H1 (cell line): ENCODE measurements at regions not wholly inside any gene's neighbourhood (a gene's known extent, or its start where the extent isn't known, plus 50 kb on each side); places are given as distances from the start of the nearest gene placed in this dataset.

Experiments
- CTCF ChIA-PET: fragments of 300-600 bp; sonication (Branson Sonifier 250); formaldehyde crosslinking; loops from one replicate; lab custom pipeline; 2021; ENCODE audit not compliant: partially characterized antibody; lab: Charles Lee
- POLR2A ChIA-PET: fragments of 300-600 bp; sonication (Branson Sonifier 250); formaldehyde crosslinking; loops from one replicate; lab custom pipeline; 2021; ENCODE audit warnings: inconsistent platforms; ENCODE audit not compliant: partially characterized antibody; lab: Charles Lee
- DNase-seq, 2 experiments: peaks; one replicate each; pipeline versions ENCODE4 v3.0.0 to v3.0.0-alpha.2; 2010 to 2022; ENCODE audit warnings: low spot score in 2 of 2, low read depth in 1 of 2, mixed read lengths in 1 of 2
- FAIRE-seq: peaks from 2 replicates; lab custom pipeline; 2011; peaks lifted over from hg19 to GRCh38; lab: Jason Lieb, UNC
- H2AFZ ChIP-seq: 2 replicates; pipeline ENCODE4 v1.8.1; 2012; ENCODE audit warnings: low read length, inconsistent platforms
- H2AK5ac ChIP-seq: 2 replicates; pipeline ENCODE4 v1.6.1; 2013; ENCODE audit warnings: low read depth, low read length
- H2BK120ac ChIP-seq: replicated peaks from 2 replicates; pipeline ENCODE3; 2013; ENCODE audit warnings: low read depth, low read length, inconsistent platforms
- H2BK12ac ChIP-seq: 2 replicates; pipeline ENCODE4 v1.6.1; 2013; ENCODE audit warnings: low read depth, low read length
- H2BK15ac ChIP-seq: 2 replicates; pipeline ENCODE4 v1.6.1; 2013; ENCODE audit warnings: low read length
- H2BK20ac ChIP-seq: 2 replicates; pipeline ENCODE4 v1.6.1; 2013; ENCODE audit warnings: low read length
- H2BK5ac ChIP-seq: 2 replicates; pipeline ENCODE4 v1.6.1; 2013; ENCODE audit warnings: low read depth, low read length
- H3K14ac ChIP-seq: 2 replicates; pipeline ENCODE4 v1.6.1; 2013; ENCODE audit warnings: inconsistent platforms; ENCODE audit not compliant: insufficient read length
- H3K18ac ChIP-seq: 2 replicates; pipeline ENCODE4 v1.6.1; 2013; ENCODE audit warnings: low read length; ENCODE audit errors: extremely low read depth
- H3K23ac ChIP-seq: 2 replicates; pipeline ENCODE4 v1.6.1; 2013; ENCODE audit warnings: inconsistent platforms; ENCODE audit not compliant: insufficient read length
- H3K23me2 ChIP-seq: 2 replicates; pipeline ENCODE4 v1.6.1; 2013; ENCODE audit warnings: low read depth, low read length
- H3K27ac ChIP-seq: 2 replicates; pipeline ENCODE4 v1.6.1; 2011; ENCODE audit warnings: low read depth, low read length, inconsistent platforms
- H3K27me3 ChIP-seq, 4 experiments: replicated peaks in 1 of 4; 1 replicate in 1 of 4; 2 replicates in 3 of 4; pipeline versions ENCODE4 v1.6.1 to v1.8.1; 2011 to 2013; ENCODE audit warnings: low read length in 3 of 4, mild to moderate bottlenecking in 3 of 4, inconsistent platforms in 2 of 4, mixed read lengths in 2 of 4, moderate library complexity in 1 of 4; ENCODE audit not compliant: control insufficient read depth in 3 of 4, insufficient read depth in 3 of 4; ENCODE audit errors: extremely low read depth in 1 of 4
- H3K36me3 ChIP-seq, 4 experiments: 2 replicates each; pipeline versions ENCODE4 v1.6.1 to v1.8.1; 2011 to 2013; ENCODE audit warnings: mild to moderate bottlenecking in 4 of 4, low read length in 3 of 4, moderate library complexity in 2 of 4, control low read depth in 1 of 4, inconsistent platforms in 1 of 4; ENCODE audit not compliant: insufficient read depth in 4 of 4, control insufficient read depth in 2 of 4
- H3K4ac ChIP-seq: replicated peaks from 2 replicates; pipeline ENCODE3; 2013; ENCODE audit warnings: low read length, low read depth, mixed read lengths, inconsistent platforms; ENCODE audit not compliant: insufficient read length
- H3K4me1 ChIP-seq, 4 experiments: replicated peaks in 1 of 4; 1 replicate in 1 of 4; 2 replicates in 3 of 4; pipeline versions ENCODE4 v1.6.1 to v1.8.1; 2011 to 2013; ENCODE audit warnings: low read length in 3 of 4, inconsistent platforms in 2 of 4, mixed read lengths in 1 of 4; ENCODE audit not compliant: insufficient read depth in 4 of 4, control insufficient read depth in 3 of 4
- H3K4me2 ChIP-seq, 2 experiments: 2 replicates each; pipeline versions ENCODE4 v1.6.1 to v1.8.1; 2011 to 2013; ENCODE audit warnings: low read depth in 2 of 2, low read length in 2 of 2, control low read depth in 1 of 2, inconsistent platforms in 1 of 2, mild to moderate bottlenecking in 1 of 2; ENCODE audit not compliant: insufficient read depth in 1 of 2
- H3K4me3 ChIP-seq, 4 experiments: fragments of 200-600, 300-600 bp in 1 of 4; sonication (generic), shearing (Covaris generic), sonication (Bioruptor Twin) in 1 of 4; 2 replicates each; pipeline versions ENCODE4 v1.5.1 to v1.8.1; 2011 to 2016; ENCODE audit warnings: low read length in 4 of 4, low read depth in 3 of 4, control low read depth in 2 of 4, inconsistent platforms in 2 of 4, mild to moderate bottlenecking in 2 of 4, mixed read lengths in 1 of 4, moderate library complexity in 1 of 4; ENCODE audit not compliant: insufficient read depth in 2 of 4; ENCODE audit errors: extremely low read depth in 1 of 4
- H3K56ac ChIP-seq: replicated peaks from 2 replicates; pipeline ENCODE3; 2013; ENCODE audit warnings: low read depth, mild to moderate bottlenecking, mixed read lengths, low read length, inconsistent platforms; ENCODE audit not compliant: insufficient read length
- H3K79me1 ChIP-seq: 2 replicates; pipeline ENCODE4 v1.6.1; 2013; ENCODE audit warnings: low read depth, low read length, control low read depth
- H3K79me2 ChIP-seq, 2 experiments: 2 replicates each; pipeline versions ENCODE4 v1.6.1 to v1.8.1; 2012 to 2013; ENCODE audit warnings: low read length in 2 of 2, mild to moderate bottlenecking in 2 of 2, inconsistent platforms in 1 of 2; ENCODE audit not compliant: insufficient read depth in 2 of 2, control insufficient read depth in 1 of 2
- H3K9ac ChIP-seq, 4 experiments: replicated peaks in 1 of 4; 1 replicate in 1 of 4; 2 replicates in 3 of 4; pipeline versions ENCODE4 v1.6.1 to v1.8.1; 2011 to 2013; ENCODE audit warnings: low read depth in 3 of 4, low read length in 3 of 4, control low read depth in 2 of 4, mild to moderate bottlenecking in 2 of 4, moderate library complexity in 2 of 4, inconsistent platforms in 1 of 4; ENCODE audit errors: extremely low read depth in 1 of 4
- H3K9me3 ChIP-seq, 2 experiments: 2 replicates each; pipeline versions ENCODE4 v1.6.1 to v1.8.1; 2012 to 2013; ENCODE audit warnings: mild to moderate bottlenecking in 2 of 2, moderate library complexity in 2 of 2, control low read depth in 1 of 2, inconsistent platforms in 1 of 2, low read depth in 1 of 2, low read length in 1 of 2, mixed read lengths in 1 of 2; ENCODE audit not compliant: insufficient read depth in 2 of 2
- H4K20me1 ChIP-seq, 2 experiments: replicated peaks in 1 of 2; 2 replicates each; pipeline versions ENCODE3 to v1.8.1; 2011 to 2013; ENCODE audit warnings: inconsistent platforms in 2 of 2, low read length in 2 of 2, mild to moderate bottlenecking in 1 of 2; ENCODE audit not compliant: insufficient read depth in 2 of 2, control insufficient read depth in 1 of 2
- H4K5ac ChIP-seq: 2 replicates; pipeline ENCODE4 v1.6.1; 2013; ENCODE audit warnings: low read length, low read depth, mixed read lengths, inconsistent platforms; ENCODE audit not compliant: insufficient read length
- H4K8ac ChIP-seq: 2 replicates; pipeline ENCODE4 v1.8.0; 2013; ENCODE audit warnings: mild to moderate bottlenecking, moderate library complexity, low read length, inconsistent platforms; ENCODE audit not compliant: insufficient read depth; ENCODE audit errors: extremely low read depth
- H4K91ac ChIP-seq: replicated peaks from 2 replicates; pipeline ENCODE3; 2013; ENCODE audit warnings: low read length, mixed read lengths, inconsistent platforms; ENCODE audit not compliant: insufficient read length
- BACH1 ChIP-seq: IDR thresholded peaks from 2 replicates; pipeline ENCODE4 v1.6.1; 2012; ENCODE audit warnings: low read length, improper control_type of control experiment
- EP300 ChIP-seq, 2 experiments: IDR thresholded peaks; 1 replicate in 1 of 2; 2 replicates in 1 of 2; pipeline ENCODE4 v1.6.1; 2011 to 2012; ENCODE audit warnings: low read depth in 2 of 2, low read length in 2 of 2, mild to moderate bottlenecking in 2 of 2, borderline replicate concordance in 1 of 2, inconsistent platforms in 1 of 2, moderate library complexity in 1 of 2
- HDAC6 ChIP-seq: IDR thresholded peaks from one replicate; pipeline ENCODE4 v1.7.1; 2012; ENCODE audit warnings: low read depth, mild to moderate bottlenecking, inconsistent platforms, low read length, moderate library complexity
- KDM1A ChIP-seq: fragments of 200-600, 300-600 bp; sonication (generic); IDR thresholded peaks from 2 replicates; pipeline ENCODE4 v1.7.1; 2016; ENCODE audit warnings: mild to moderate bottlenecking, low read length, borderline replicate concordance
- KDM4A ChIP-seq: IDR thresholded peaks from one replicate; pipeline ENCODE4 v1.7.1; 2012; ENCODE audit warnings: low read depth, mild to moderate bottlenecking, moderate library complexity, low read length, inconsistent platforms; ENCODE audit not compliant: severe bottlenecking
- PHF8 ChIP-seq: fragments of 200-600 bp; sonication (generic); conservative IDR thresholded peaks from 2 replicates; pipeline ENCODE4 v1.7.1; 2012; ENCODE audit warnings: low read depth, mild to moderate bottlenecking, inconsistent platforms, low read length, moderate library complexity
- POLR2A ChIP-seq, 2 experiments: IDR thresholded peaks; 1 replicate in 1 of 2; 2 replicates in 1 of 2; pipeline ENCODE4 v1.6.1; 2011; ENCODE audit warnings: low read depth in 2 of 2, low read length in 2 of 2, mild to moderate bottlenecking in 2 of 2; ENCODE audit errors: control extremely low read depth in 1 of 2
- RBBP5 ChIP-seq: IDR thresholded peaks from 2 replicates; pipeline ENCODE4 v1.7.1; 2012; ENCODE audit warnings: low read depth, mild to moderate bottlenecking, inconsistent platforms, low read length, moderate library complexity, borderline replicate concordance
- SUZ12 ChIP-seq: fragments of 200-600 bp; sonication (generic); IDR thresholded peaks from 2 replicates; pipeline ENCODE4 v1.6.1; 2012; ENCODE audit warnings: mild to moderate bottlenecking, inconsistent platforms, low read length, moderate library complexity, mixed read lengths
- TAF7 ChIP-seq: optimal IDR thresholded peaks from 2 replicates; pipeline ENCODE3; 2011; ENCODE audit warnings: low read depth, mild to moderate bottlenecking, inconsistent platforms, low read length, moderate library complexity, borderline replicate concordance
- TCF12 ChIP-seq: IDR thresholded peaks from 2 replicates; pipeline ENCODE4 v1.6.1; 2011; ENCODE audit warnings: low read depth, mild to moderate bottlenecking, low read length
- USF2 ChIP-seq: IDR thresholded peaks from 2 replicates; pipeline ENCODE4 v1.6.1; 2011; ENCODE audit warnings: low read length, improper control_type of control experiment
- WGBS, 2 experiments: shearing (Covaris generic) in 1 of 2; methylation state at CpG; one replicate each; pipeline versions ENCODE4 v1.1.6 to v1.1.7; 2013 to 2015; ENCODE audit warnings: low lambda C conversion rate in 2 of 2, mixed read lengths in 2 of 2, inconsistent platforms in 1 of 2, low coverage in 1 of 2, missing lambda C conversion rate in 1 of 2; ENCODE audit not compliant: insufficient replicate concordance in 2 of 2, insufficient coverage in 1 of 2, insufficient read length in 1 of 2; ENCODE audit errors: extremely low coverage in 1 of 2, missing lambda C conversion rate in 1 of 2; 5-methylcytosine and 5-hydroxymethylcytosine counted together

- no peak overlapping the region for H2AFZ ChIP-seq
- H3K23ac ChIP-seq: no peak overlapping the region
- H4K20me1 ChIP-seq: no peaks in the 10 kb centered on the region
- H2BK5ac ChIP-seq: no peak overlapping the region
- H2BK120ac ChIP-seq: no peak overlapping the region
- H2BK20ac ChIP-seq: no peak overlapping the region
- no peaks in the 10 kb centered on the region for H3K79me2 ChIP-seq
- ChIA-PET POLR2A (no interaction called here), CTCF (no interaction called here)
- H3K23me2 ChIP-seq: no peaks in the 10 kb centered on the region; the same call in 1 of the 2 replicates
- H4K91ac ChIP-seq: no peak overlapping the region
- TF ChIP-seq HDAC6 (no peak), TAF7 (no peak), SUZ12 (no peak), TCF12 (no peak), POLR2A (IDR thresholded peaks at IDR 0.05; ENCODE audit: control extremely low read depth in 1 of 2, low read depth in 2 of 2, low read length in 2 of 2) (no peak), PHF8 (no peak), USF2 (no peak), BACH1 (no peak), KDM1A (no peak), KDM4A (no peak), RBBP5 (no peak), EP300 (IDR thresholded peaks at IDR 0.05; ENCODE audit: borderline replicate concordance in 1 of 2, low read depth in 2 of 2, low read length in 2 of 2) (no peak)
- H4K5ac ChIP-seq: no peak overlapping the region
- no peak overlapping the region for H3K4me3 ChIP-seq
- no peak overlapping the region for H3K27ac ChIP-seq
- H3K18ac ChIP-seq: no peak overlapping the region
- H3K56ac ChIP-seq: no peak overlapping the region
- FAIRE-seq: no peak
- no peaks in the 10 kb centered on the region for H3K4me1 ChIP-seq
- no peaks in the 10 kb centered on the region for H3K36me3 ChIP-seq
- H3K9ac ChIP-seq: no peak overlapping the region
- H3K4ac ChIP-seq: no peak overlapping the region
- no peak overlapping the region for H2BK12ac ChIP-seq
- no peak overlapping the region for H2AK5ac ChIP-seq
- 73% methylated on average over 1 of the region's 1 CpG; no CpG with 5 or more reads in 1 of the 2 experiments for WGBS, 2 experiments
- H3K27me3 ChIP-seq: no peaks in the 10 kb centered on the region
- no peak overlapping the region for H2BK15ac ChIP-seq
- no peak overlapping the region for H3K14ac ChIP-seq
- H4K8ac ChIP-seq: no peak overlapping the region
- H3K79me1 ChIP-seq: no peaks in the 10 kb centered on the region
- H3K9me3 ChIP-seq: peaks cover 7 to 11% of the 10 kb centered on the region in 2 experiments; a peak in 2 of 4 replicates
- no peak overlapping the region for H3K4me2 ChIP-seq
- no peak for DNase-seq
Measured at GRCh38 chr1:13941315-13941714, 241.3 kb downstream of the PRDM2 start.
